ENCODE measurements at regions not wholly inside any gene's neighbourhood (a gene's known extent, or its start where the extent isn't known, plus 50 kb on each side); places are given as distances from the start of the nearest gene placed in this dataset.

DNA sequence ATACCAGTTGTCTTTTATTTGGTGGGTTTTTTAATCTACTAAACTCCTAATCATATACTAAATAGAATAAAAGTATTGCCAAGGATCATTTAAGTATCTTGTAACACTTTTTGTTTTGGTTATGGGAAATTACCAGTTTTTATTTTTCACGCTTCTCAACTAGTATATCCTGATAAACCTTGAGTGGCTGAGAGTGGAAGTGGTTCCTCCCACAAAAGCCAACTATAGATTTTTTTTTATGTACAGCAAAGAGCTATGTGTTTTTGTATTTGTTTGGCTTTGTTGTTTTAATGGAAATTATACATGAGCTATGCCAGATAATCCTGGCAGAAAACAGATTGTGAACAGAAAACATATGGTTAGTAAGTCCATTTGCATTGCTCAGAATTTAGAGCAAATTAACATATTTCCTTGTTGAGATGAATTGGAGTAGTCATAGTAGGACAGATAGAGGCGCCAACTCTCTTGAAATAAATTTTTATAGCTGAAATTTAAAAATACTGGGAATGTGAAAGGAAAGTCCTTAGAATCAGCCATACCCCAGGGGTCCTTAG, 60.9 kb upstream of the PSMA6 start:
- no peaks in the 10 kb centered on the region for H3K27me3 ChIP-seq
- no peaks in the 10 kb centered on the region for H3K36me3 ChIP-seq
- no peak overlapping the region for H3K4me3 ChIP-seq
- no peaks in the 10 kb centered on the region for H3K9me3 ChIP-seq
- no peaks in the 10 kb centered on the region for H3K4me1 ChIP-seq
- no peak overlapping the region for H3K27ac ChIP-seq
- TF ChIP-seq CTCF (IDR thresholded peaks at IDR 0.05): no peak
- no peak for TF ChIP-seq POLR2A (IDR thresholded peaks at IDR 0.05)
- DNase-seq: no peak

DNA sequence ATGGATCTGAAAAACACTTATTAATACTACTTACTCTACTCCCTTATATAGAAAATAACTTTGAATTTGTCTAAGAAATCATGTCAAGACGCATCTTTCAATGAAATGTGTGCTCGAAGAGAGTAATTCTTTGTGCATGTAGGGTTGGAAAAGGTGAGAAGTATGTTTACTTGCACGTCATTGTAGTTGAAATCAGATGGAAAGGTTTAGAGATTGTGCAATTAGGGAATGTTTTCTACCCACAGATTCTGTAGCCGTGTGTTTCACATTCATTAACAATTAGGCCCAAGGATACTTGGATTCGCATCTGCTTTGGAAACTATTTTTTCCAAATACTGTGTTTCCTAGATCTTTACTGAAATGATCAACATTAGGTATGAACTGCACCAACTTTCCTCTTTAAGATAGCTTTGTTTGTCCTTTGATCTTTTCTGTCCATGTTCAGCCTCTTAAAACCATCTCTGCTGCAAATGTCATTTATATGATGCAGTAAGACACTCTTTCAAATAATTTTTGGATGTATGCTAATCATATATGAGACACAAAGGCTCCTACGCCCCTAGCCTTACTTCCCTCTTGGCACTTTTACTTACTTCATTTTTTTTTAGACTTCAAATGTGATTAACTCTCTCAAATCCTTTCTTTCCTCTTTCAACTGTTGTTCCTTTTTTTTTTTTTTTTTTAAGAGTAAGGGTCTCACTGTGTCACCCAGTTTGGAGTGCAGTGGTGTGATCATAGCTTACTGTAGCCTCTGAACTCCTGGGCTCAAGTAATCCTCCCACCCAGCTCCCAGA, 58.0 kb upstream of the PSMA6 start:
- no peak for TF ChIP-seq CTCF (IDR thresholded peaks at IDR 0.05)
- TF ChIP-seq POLR2A (IDR thresholded peaks at IDR 0.05): no peak
- no peaks in the 10 kb centered on the region for H3K9me3 ChIP-seq
- H3K4me3 ChIP-seq: no peak overlapping the region
- no peaks in the 10 kb centered on the region for H3K36me3 ChIP-seq
- no peaks in the 10 kb centered on the region for H3K4me1 ChIP-seq
- no peak overlapping the region for H3K27ac ChIP-seq
- no peak for DNase-seq
- no peaks in the 10 kb centered on the region for H3K27me3 ChIP-seq

DNA sequence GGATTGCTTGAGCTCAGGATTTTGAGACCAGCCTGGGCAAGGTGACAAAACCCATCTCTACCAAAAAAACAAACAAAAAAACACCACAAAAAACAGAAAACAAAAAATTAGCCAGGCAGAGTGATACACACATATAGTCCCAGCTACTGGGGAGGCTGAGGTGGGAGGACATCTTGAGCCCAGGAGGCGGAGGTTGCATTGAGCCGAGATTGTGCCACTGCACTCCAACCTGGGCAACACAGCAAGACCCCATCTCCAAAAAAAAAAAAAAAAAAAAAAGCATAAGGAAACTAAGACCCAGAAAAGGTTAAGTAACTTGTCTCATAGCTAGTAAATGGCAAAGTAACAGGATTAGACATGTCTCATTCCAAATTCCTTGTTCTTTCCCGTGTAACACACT, 56.3 kb upstream of the PSMA6 start:
- no peaks in the 10 kb centered on the region for H3K27me3 ChIP-seq
- no peaks in the 10 kb centered on the region for H3K4me1 ChIP-seq
- no peaks in the 10 kb centered on the region for H3K9me3 ChIP-seq
- TF ChIP-seq POLR2A (IDR thresholded peaks at IDR 0.05) (no peak), CTCF (IDR thresholded peaks at IDR 0.05) (no peak)
- no peak overlapping the region for H3K27ac ChIP-seq
- no peak overlapping the region for H3K4me3 ChIP-seq
- no peaks in the 10 kb centered on the region for H3K36me3 ChIP-seq
- DNase-seq: no peak

DNA sequence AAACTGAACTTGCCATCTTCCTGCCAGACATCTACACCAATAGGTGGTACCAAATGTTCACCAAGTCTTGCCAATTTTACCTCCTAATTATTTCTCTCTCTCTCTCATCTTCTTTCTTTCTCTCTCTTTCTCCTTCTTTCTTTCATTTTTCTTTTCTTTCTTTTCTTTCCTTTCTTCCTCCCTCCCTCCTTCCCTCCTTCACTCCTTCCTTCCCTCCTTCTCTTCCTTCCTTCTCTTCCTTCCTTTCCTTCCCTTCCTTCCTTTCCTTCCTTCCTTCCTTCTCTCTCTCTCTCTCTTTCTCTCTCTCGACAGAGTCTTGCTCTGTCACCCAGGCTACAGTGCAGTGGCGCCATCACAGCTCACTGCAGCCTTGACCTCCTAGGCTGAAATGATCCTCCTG, 55.4 kb upstream of the PSMA6 start:
- Histone ChIP-seq H3K36me3 (no peaks in the 10 kb centered on the region), H3K27ac (no peak overlapping the region), H3K4me1 (no peaks in the 10 kb centered on the region), H3K4me3 (no peak overlapping the region), H3K9me3 (no peaks in the 10 kb centered on the region), H3K27me3 (no peaks in the 10 kb centered on the region)
- TF ChIP-seq CTCF (IDR thresholded peaks at IDR 0.05): no peak
- no peak for TF ChIP-seq POLR2A (IDR thresholded peaks at IDR 0.05)
- DNase-seq: no peak

DNA sequence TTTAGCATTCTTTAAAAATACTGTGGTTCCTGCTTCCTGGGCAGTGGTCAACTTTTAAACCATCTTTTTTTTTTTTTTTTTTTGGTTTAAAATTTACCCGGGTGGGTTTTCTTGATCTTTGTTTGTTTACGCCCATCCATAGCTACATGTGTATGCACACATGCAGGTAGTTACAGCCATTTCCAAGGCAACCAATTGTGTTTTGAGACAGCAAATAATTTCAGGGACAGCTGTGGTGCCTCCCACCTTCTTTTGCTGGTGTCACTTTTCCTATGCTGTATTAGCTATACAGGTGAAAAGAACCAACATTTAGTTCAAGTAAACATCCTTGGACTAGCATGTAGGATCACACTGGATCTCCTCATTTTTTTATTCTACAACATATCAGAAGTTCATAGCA, 52.0 kb upstream of the PSMA6 start:
- H3K27me3 ChIP-seq: no peaks in the 10 kb centered on the region
- H3K4me3 ChIP-seq: no peak overlapping the region
- no peaks in the 10 kb centered on the region for H3K4me1 ChIP-seq
- H3K27ac ChIP-seq: no peak overlapping the region
- H3K9me3 ChIP-seq: no peaks in the 10 kb centered on the region
- no peaks in the 10 kb centered on the region for H3K36me3 ChIP-seq
- TF ChIP-seq POLR2A (IDR thresholded peaks at IDR 0.05) (no peak), CTCF (IDR thresholded peaks at IDR 0.05) (no peak)
- no peak for DNase-seq

Small RNA genes lying in the stretch of these regions (small RNA-seq; reads per million reads assigned to genes)
- gene MRPL57P8: 0 reads per million in 2 donors

Measured in Peyer's patch (tissue), 4 donors.